ENCODE measurements at regions not wholly inside any gene's neighbourhood (a gene's known extent, or its start where the extent isn't known, plus 50 kb on each side); places are given as distances from the start of the nearest gene placed in this dataset.

DNA sequence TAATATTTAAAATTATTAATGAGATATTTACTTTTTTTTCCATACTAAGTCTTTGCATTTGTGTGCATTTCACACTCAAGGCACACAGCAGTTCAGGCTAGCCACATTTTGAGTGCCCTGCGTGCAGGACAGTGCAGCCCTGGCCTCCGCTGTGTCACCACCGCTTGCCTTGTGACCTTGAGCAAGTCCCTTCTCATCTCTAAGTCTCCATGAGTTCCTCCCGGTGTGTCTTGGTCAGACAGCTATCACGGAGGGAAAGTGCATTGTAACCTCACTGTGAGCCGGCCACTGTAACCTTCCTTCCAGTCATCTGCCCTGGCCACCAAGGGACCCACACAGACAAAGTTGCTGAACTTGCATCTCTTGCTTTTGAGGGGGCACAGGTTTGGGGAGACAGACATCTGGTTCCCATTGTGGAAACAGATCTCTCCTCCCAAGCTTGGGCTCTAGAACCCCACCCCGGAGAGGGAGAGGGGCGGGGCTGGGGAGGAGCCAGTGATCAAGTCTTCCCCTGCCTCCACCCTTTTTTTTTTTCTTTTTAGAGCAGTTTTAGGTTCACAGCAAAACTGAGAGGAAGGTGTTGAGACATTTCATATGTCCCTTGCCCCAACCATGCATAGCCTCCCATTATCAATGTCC is 96.8 kb downstream of the C9orf50 start:
- TF ChIP-seq CTCF (IDR thresholded peaks at IDR 0.05) = no peak
- no peak for TF ChIP-seq ZFX (IDR thresholded peaks at IDR 0.05; ENCODE audit: borderline replicate concordance)
- H3K27ac ChIP-seq = no peak overlapping the region

DNA sequence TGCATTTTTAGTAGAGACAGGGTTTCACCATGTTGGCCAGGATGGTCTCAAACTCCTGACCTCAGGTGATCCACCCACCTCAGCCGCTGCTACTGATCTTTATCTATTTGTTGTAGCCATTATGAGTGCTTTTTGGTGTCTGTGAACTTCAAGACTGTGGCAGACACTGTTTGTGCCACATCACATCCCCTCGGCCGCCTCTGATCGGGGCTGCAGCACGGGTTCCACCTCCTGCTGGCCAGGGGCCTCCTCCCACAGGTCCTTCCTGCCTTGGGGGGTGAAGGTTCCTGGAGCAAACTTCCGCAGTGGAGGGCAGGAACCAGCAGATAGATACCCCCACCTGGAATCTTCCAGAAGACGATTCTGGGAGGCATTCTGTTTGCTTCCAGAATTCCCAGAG is 98.5 kb downstream of the C9orf50 start:
- TF ChIP-seq ZFX (IDR thresholded peaks at IDR 0.05; ENCODE audit: borderline replicate concordance) (no peak), CTCF (IDR thresholded peaks at IDR 0.05) (no peak)
- H3K27ac ChIP-seq = no peak overlapping the region

DNA sequence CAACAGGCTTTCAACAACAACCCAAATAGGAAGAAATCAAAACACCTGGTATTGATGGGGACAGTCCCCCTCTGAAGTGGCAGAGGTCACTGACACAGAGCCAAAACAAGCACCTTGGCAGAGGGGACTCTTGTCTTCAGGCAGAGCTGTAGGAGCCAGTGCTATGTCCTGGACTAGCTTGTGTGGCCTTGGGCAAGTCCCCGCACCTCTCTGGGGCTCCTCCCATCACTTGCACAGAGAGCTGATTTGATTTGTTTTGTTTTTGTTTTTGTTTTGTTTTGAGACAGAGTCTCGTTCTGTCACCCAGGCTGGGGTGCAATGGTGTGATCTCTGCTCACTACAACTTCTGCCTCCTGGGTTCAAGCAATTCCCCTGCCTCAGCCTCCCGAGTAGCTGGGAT is 100.8 kb downstream of the C9orf50 start:
- no peak overlapping the region for H3K27ac ChIP-seq
- no peak for TF ChIP-seq ZFX (IDR thresholded peaks at IDR 0.05; ENCODE audit: borderline replicate concordance)
- no peak for TF ChIP-seq CTCF (IDR thresholded peaks at IDR 0.05)

- TF ChIP-seq ZFX (IDR thresholded peaks at IDR 0.05; ENCODE audit: borderline replicate concordance) (no peak), CTCF (IDR thresholded peaks at IDR 0.05) (no peak)
These were observed 102.8 kb downstream of the C9orf50 start for GRCh38 chr9:129518074-129518473.

GRCh38 chr9:129517006-129517405 is 103.9 kb downstream of the C9orf50 start:
- no peak overlapping the region for H3K27ac ChIP-seq
- TF ChIP-seq ZFX (IDR thresholded peaks at IDR 0.05; ENCODE audit: borderline replicate concordance) (no peak), CTCF (IDR thresholded peaks at IDR 0.05) (no peak)

More at GRCh38 chr9:129518074-129518473, 102.8 kb downstream of the C9orf50 start:
- no peak overlapping the region for H3K27ac ChIP-seq

DNA sequence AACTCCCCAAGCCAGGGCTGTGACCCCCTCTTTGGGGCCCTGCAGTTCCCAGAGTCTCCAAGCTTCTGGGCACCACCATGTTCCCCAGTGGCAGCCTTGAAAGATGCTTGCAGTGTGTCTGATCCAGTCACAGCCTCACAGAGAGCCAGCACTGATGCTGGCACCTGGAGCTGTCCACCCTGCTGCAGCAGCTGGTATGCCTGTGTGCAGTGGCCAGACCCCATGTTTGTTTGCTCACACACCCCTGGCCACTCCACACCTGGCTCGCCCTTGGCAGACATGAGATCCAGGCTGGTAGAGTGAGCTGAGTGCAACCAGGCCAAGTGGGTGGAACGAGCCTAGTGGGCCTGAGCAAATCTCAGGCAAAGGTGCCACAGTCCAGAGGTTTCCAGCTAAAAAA is 106.0 kb downstream of the C9orf50 start:
- TF ChIP-seq ZFX (IDR thresholded peaks at IDR 0.05; ENCODE audit: borderline replicate concordance) (no peak), CTCF (IDR thresholded peaks at IDR 0.05) (no peak)
- no peak overlapping the region for H3K27ac ChIP-seq

DNA sequence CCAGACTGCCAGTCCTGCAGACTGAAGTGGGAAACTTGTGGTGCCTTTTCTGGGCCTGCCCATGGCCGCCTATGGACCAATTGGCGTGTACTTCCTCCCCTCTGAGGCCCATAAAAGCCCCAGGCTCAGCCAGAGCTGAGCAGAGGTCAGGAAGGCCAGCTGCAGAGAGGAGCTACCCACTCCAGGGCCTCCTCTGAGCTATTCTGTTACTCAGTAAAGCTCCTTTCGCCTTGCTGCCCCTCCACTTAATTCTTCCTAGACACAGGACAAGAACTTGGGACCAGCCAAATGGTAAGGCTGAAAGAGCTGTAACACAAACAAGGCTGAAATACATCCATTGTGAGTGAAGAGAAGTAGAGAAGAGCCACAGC is 106.4 kb downstream of the C9orf50 start:
- TF ChIP-seq ZFX (IDR thresholded peaks at IDR 0.05; ENCODE audit: borderline replicate concordance) (no peak), CTCF (IDR thresholded peaks at IDR 0.05) (no peak)
- no peak overlapping the region for H3K27ac ChIP-seq

All from 22Rv1 (cell line).